Brain microvascular endothelial cell (primary cell): ENCODE measurements at regions not wholly inside any gene's neighbourhood (a gene's known extent, or its start where the extent isn't known, plus 50 kb on each side); places are given as distances from the start of the nearest gene placed in this dataset.

Source experiments
- DNase-seq: peaks from one replicate; pipeline ENCODE4 v3.0.0-alpha.2; 2020
- H3K27ac ChIP-seq: fragments of 250-450 bp; sonication (Bioruptor Pico); 2 replicates; pipeline ENCODE4 v1.5.1; 2020; ENCODE audit warnings: mild to moderate bottlenecking, moderate library complexity
- H3K27me3 ChIP-seq: fragments of 250-450 bp; sonication (Bioruptor Pico); replicated peaks from 2 replicates; pipeline ENCODE4 v1.5.1; 2020; ENCODE audit warnings: mild to moderate bottlenecking
- H3K36me3 ChIP-seq: fragments of 250-450 bp; sonication (Bioruptor Pico); replicated peaks from 2 replicates; pipeline ENCODE4 v1.5.1; 2020; ENCODE audit warnings: mild to moderate bottlenecking
- H3K4me3 ChIP-seq: 2 replicates; pipeline ENCODE4 v1.5.1; 2011; ENCODE audit warnings: low read depth, mild to moderate bottlenecking, control low read depth, low read length, moderate library complexity
- in situ Hi-C: cut with HindIII; loops from 2 replicates; pipeline ENCODE4 v1.10.0; 2017; ENCODE audit warnings: low sequenced_read_pairs, low pct_ligation_motif_present
- TF ChIP-seq, protein P1 (sequence below): IDR thresholded peaks from 2 replicates; pipeline ENCODE4 v1.5.1; 2011; ENCODE audit warnings: low read depth, mild to moderate bottlenecking, moderate library complexity, low read length, control low read depth, inconsistent platforms; ENCODE audit errors: missing control alignments

DNA sequence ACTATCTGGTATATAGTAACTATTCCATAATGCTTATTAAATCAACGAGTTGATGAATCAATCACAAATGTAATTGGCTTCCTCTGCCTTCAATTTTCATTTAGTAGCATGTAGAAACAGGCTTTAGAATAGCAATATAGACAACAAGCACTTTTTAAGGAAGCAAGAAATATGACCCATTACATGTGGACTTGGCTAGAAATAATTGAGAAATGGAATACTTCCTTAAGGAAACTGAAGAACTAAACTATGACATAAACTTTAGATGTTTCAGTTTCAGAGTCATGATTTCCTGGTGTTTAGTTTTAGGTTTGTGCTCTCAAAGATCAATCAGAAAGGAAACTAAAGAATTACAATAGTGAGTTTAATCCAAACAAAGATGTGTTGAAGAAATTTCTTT is 443.8 kb downstream of the MBD2 start:
- Histone ChIP-seq H3K27ac (no peak overlapping the region), H3K4me3 (no peak overlapping the region), H3K36me3 (no peaks in the 10 kb centered on the region), H3K27me3 (no peaks in the 10 kb centered on the region)
- DNase-seq: no peak
- in situ Hi-C loops: no loop called here
- TF ChIP-seq, protein P1, sequence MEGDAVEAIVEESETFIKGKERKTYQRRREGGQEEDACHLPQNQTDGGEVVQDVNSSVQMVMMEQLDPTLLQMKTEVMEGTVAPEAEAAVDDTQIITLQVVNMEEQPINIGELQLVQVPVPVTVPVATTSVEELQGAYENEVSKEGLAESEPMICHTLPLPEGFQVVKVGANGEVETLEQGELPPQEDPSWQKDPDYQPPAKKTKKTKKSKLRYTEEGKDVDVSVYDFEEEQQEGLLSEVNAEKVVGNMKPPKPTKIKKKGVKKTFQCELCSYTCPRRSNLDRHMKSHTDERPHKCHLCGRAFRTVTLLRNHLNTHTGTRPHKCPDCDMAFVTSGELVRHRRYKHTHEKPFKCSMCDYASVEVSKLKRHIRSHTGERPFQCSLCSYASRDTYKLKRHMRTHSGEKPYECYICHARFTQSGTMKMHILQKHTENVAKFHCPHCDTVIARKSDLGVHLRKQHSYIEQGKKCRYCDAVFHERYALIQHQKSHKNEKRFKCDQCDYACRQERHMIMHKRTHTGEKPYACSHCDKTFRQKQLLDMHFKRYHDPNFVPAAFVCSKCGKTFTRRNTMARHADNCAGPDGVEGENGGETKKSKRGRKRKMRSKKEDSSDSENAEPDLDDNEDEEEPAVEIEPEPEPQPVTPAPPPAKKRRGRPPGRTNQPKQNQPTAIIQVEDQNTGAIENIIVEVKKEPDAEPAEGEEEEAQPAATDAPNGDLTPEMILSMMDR: no peak

DNA sequence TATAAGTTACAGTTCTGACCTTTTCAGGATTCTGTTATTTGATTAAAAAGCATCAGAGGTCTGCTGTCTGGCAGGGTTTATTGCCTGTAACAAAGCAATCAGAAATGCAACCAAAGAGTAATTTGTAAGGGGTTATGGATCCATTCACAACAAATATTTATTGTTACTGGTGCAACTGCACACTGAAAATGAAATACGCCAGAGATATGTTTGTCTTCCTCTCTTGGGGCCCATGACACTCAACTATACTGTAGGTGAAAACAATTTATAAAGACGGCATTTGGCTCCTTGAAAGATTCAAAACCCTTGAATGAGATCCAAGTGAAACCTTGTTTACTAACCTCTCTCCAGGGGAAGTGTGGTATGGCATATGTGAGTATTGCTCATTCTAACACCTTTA is 452.2 kb downstream of the MBD2 start:
- in situ Hi-C loops: no loop called here
- DNase-seq: no peak
- TF ChIP-seq, protein P1: no peak

GRCh38 chr18:53771664-53772063 is 452.8 kb downstream of the MBD2 start:
- in situ Hi-C loops: no loop called here
- no peaks in the 10 kb centered on the region for H3K27me3 ChIP-seq
- no peak overlapping the region for H3K4me3 ChIP-seq
- H3K36me3 ChIP-seq: no peaks in the 10 kb centered on the region
- no peak for DNase-seq
- no peak overlapping the region for H3K27ac ChIP-seq
- TF ChIP-seq, protein P1: no peak

More for the DNA sequence above, 452.2 kb downstream of the MBD2 start:
- Histone ChIP-seq H3K27me3 (no peaks in the 10 kb centered on the region), H3K27ac (no peak overlapping the region), H3K36me3 (no peaks in the 10 kb centered on the region), H3K4me3 (no peak overlapping the region)

DNA sequence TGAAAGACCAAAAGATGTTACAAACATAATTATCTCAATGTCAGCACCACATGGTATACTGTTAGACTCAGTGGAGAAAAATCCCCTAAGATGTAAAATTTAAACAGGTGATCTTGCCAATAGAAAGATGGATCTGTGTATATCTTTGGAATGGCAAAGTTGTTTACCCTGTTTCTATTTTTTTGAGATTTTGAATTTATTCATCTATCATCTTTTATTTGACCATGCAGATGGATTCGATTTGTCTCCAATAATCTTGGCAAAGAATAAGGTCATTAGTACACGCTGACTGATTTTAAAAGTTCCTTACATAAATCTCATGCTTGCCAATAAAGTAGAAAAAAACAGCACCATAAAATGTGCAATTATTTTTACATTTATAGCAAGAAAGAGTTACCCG is 459.3 kb downstream of the MBD2 start:
- DNase-seq: no peak
- Histone ChIP-seq H3K4me3 (no peak overlapping the region), H3K36me3 (no peaks in the 10 kb centered on the region), H3K27me3 (no peaks in the 10 kb centered on the region), H3K27ac (no peak overlapping the region)
- in situ Hi-C loops: no loop called here
- TF ChIP-seq, protein P1: no peak

DNA sequence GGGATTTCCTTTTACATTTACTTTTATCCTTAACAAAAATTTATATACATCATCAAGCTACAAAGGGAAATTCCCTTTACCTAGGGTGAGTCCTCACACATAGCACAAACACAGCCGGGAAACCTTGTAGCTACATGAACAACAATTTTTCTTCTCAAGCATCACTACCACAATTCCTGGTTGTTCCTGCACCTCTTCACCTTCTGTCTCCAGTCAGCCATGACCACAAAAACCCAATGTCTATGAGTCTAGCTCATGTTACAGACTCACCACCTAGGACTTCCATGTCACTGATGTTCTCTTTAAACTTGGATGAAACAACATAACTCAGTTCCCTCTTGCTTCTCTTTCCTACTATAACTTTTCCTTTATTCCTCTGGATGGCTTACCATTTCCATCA is 460.4 kb downstream of the MBD2 start:
- TF ChIP-seq, protein P1: no peak
- Histone ChIP-seq H3K27ac (no peak overlapping the region), H3K27me3 (no peaks in the 10 kb centered on the region), H3K36me3 (no peaks in the 10 kb centered on the region), H3K4me3 (no peak overlapping the region)
- DNase-seq: no peak
- in situ Hi-C loops: no loop called here

DNA sequence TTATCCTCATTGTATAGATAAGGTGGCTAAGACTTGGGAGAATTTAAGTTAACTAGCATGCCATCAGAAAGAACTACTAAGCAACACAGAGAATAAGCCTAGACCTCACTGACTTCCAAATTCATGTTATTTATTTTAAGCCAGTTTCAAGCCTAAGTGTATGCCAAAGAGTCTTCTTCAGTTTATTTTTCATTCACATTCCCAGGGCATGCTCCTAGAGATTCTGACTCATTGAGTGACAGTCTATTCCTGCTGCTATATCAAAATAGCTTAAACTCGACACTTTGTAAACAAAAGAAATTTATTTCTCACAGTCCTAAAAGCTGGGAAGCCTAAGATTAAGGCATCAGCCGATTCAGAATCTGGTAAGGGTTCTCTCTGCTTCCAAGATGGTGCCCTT is 467.1 kb downstream of the MBD2 start:
- TF ChIP-seq, protein P1: no peak
- no peaks in the 10 kb centered on the region for H3K36me3 ChIP-seq
- no peak overlapping the region for H3K4me3 ChIP-seq
- H3K27ac ChIP-seq: peak overlapping the region; percentile 11
- DNase-seq: peak; percentile 27
- H3K27me3 ChIP-seq: no peaks in the 10 kb centered on the region
- in situ Hi-C loops: no loop called here
